Astrocyte (in vitro differentiated cells and primary cell): ENCODE measurements at regions not wholly inside any gene's neighbourhood (a gene's known extent, or its start where the extent isn't known, plus 50 kb on each side); places are given as distances from the start of the nearest gene placed in this dataset.

Experiments
- DNase-seq: peaks from one replicate; pipeline ENCODE4 v3.0.0-alpha.2; 2010; ENCODE audit warnings: low read depth
- FAIRE-seq: peaks from 2 replicates; lab custom pipeline; 2011; peaks lifted over from hg19 to GRCh38; lab: Jason Lieb, UNC
- H2AFZ ChIP-seq: 2 replicates; pipeline ENCODE4 v1.6.0; 2012; ENCODE audit warnings: low read depth, low read length, inconsistent platforms
- H3K27ac ChIP-seq: 2 replicates; pipeline ENCODE4 v1.5.1; 2011; ENCODE audit warnings: low read depth, low read length, inconsistent platforms
- H3K27me3 ChIP-seq: 2 replicates; pipeline ENCODE4 v1.6.0; 2011; ENCODE audit warnings: low read length, inconsistent platforms; ENCODE audit not compliant: insufficient read depth
- H3K36me3 ChIP-seq: 2 replicates; pipeline ENCODE4 v1.5.1; 2011; ENCODE audit warnings: low read length, inconsistent platforms; ENCODE audit not compliant: insufficient read depth
- H3K4me1 ChIP-seq: 2 replicates; pipeline ENCODE4 v1.5.1; 2011; ENCODE audit warnings: low read length, inconsistent platforms; ENCODE audit not compliant: insufficient read depth
- H3K4me2 ChIP-seq: 2 replicates; pipeline ENCODE4 v1.6.0; 2012; ENCODE audit warnings: low read length, inconsistent platforms
- H3K4me3 ChIP-seq: 2 replicates; pipeline ENCODE4 v1.5.1; 2011; ENCODE audit warnings: low read depth, mild to moderate bottlenecking, low read length, inconsistent platforms; ENCODE audit not compliant: insufficient read depth
- H3K79me2 ChIP-seq: 2 replicates; pipeline ENCODE4 v1.6.0; 2012; ENCODE audit warnings: mild to moderate bottlenecking, low read length, inconsistent platforms; ENCODE audit not compliant: insufficient read depth
- H3K9ac ChIP-seq: 2 replicates; pipeline ENCODE4 v1.6.0; 2012; ENCODE audit warnings: mild to moderate bottlenecking, low read length, inconsistent platforms
- H3K9me3 ChIP-seq: 2 replicates; pipeline ENCODE4 v1.5.1; 2012; ENCODE audit warnings: low read depth, mild to moderate bottlenecking, low read length, inconsistent platforms; ENCODE audit not compliant: insufficient read depth
- H4K20me1 ChIP-seq: 2 replicates; pipeline ENCODE4 v1.6.0; 2012; ENCODE audit warnings: low read length, inconsistent platforms; ENCODE audit not compliant: insufficient read depth
- H3K27ac Mint-ChIP-seq: one replicate; pipeline ENCODE4 v1.8.0; 2021; ENCODE audit warnings: mild to moderate bottlenecking, mixed read lengths; ENCODE audit not compliant: unreplicated experiment
- H3K27me3 Mint-ChIP-seq: one replicate; pipeline ENCODE4 v1.8.0; 2021; ENCODE audit warnings: low read depth, mixed read lengths; ENCODE audit not compliant: unreplicated experiment
- H3K36me3 Mint-ChIP-seq: one replicate; pipeline ENCODE4 v1.8.0; 2021; ENCODE audit warnings: low read depth, mixed read lengths; ENCODE audit not compliant: unreplicated experiment
- H3K4me1 Mint-ChIP-seq: one replicate; pipeline ENCODE4 v1.8.0; 2021; ENCODE audit warnings: low read depth, mixed read lengths; ENCODE audit not compliant: unreplicated experiment
- H3K4me3 Mint-ChIP-seq: one replicate; pipeline ENCODE4 v1.8.0; 2021; ENCODE audit warnings: mild to moderate bottlenecking, moderate library complexity, mixed read lengths; ENCODE audit not compliant: unreplicated experiment
- H3K9me3 Mint-ChIP-seq: one replicate; pipeline ENCODE4 v1.8.0; 2021; ENCODE audit warnings: mild to moderate bottlenecking, mixed read lengths; ENCODE audit not compliant: unreplicated experiment
- CTCF ChIP-seq: IDR thresholded peaks from 2 replicates; pipeline ENCODE4 v1.5.1; 2011; ENCODE audit warnings: low read depth, mild to moderate bottlenecking, inconsistent platforms, low read length, moderate library complexity; ENCODE audit not compliant: insufficient read depth
- EZH2 ChIP-seq: IDR thresholded peaks from 2 replicates; pipeline ENCODE4 v1.6.1; 2012; ENCODE audit warnings: mild to moderate bottlenecking, low read length, inconsistent platforms; ENCODE audit not compliant: insufficient read depth

DNA sequence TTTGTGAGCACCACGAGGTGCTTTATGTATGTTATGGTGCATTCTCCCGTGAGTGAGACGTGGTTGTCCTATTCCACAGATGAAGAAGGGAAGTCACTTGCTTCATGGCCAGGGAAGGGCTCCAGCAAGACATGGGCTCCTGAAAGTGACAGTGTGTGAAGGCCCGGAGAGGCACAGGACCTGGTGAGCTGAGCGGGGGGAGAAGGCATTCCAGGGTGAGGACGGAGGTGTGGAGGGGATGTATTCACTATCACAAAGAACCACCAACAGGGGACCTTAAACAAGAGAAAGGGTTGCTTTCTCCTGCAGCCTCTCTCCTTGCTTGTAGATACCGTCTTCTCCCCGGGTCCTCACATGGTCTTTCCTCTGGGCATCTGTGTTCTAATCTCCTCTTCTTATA is 139.1 kb downstream of the FBLN2 start:
- H3K36me3 Mint-ChIP-seq = no peaks in the 10 kb centered on the region
- H3K4me3 Mint-ChIP-seq = no peak overlapping the region
- DNase-seq = no peak
- Histone ChIP-seq H2AFZ (no peak overlapping the region), H3K4me1 (no peaks in the 10 kb centered on the region), H3K4me2 (no peak overlapping the region), H3K27ac (no peak overlapping the region), H3K27me3 (peaks cover 9% of the 10 kb centered on the region), H3K9me3 (no peaks in the 10 kb centered on the region), H3K4me3 (no peak overlapping the region), H3K36me3 (no peaks in the 10 kb centered on the region), H3K9ac (no peak overlapping the region), H3K79me2 (no peaks in the 10 kb centered on the region), H4K20me1 (no peaks in the 10 kb centered on the region)
- FAIRE-seq = no peak
- peaks cover 62% of the 10 kb centered on the region for H3K27me3 Mint-ChIP-seq
- TF ChIP-seq EZH2 (no peak), CTCF (no peak)
- no peaks in the 10 kb centered on the region for H3K4me1 Mint-ChIP-seq
- no peak overlapping the region for H3K27ac Mint-ChIP-seq
- peaks cover 2% of the 10 kb centered on the region for H3K9me3 Mint-ChIP-seq
